ENCODE measurements at regions not wholly inside any gene's neighbourhood (a gene's known extent, or its start where the extent isn't known, plus 50 kb on each side); places are given as distances from the start of the nearest gene placed in this dataset.

- no peak overlapping the region for H3K4me2 ChIP-seq
- no peaks in the 10 kb centered on the region for H4K20me1 ChIP-seq (ENCODE audit: insufficient read depth)
- CTCF ChIA-PET: no interaction called here
- H3K9me2 ChIP-seq (ENCODE audit: insufficient read depth): no peaks in the 10 kb centered on the region
- TF ChIP-seq CTCF (conservative IDR thresholded peaks at IDR 0.05) (no peak), EZH2 (IDR thresholded peaks at IDR 0.05; ENCODE audit: low read depth) (no peak)
- H3K4me3 ChIP-seq: no peak overlapping the region
- intact Hi-C loops (cut with micrococcal nuclease; ENCODE audit: unreplicated experiment): no loop called here
- H3K27ac ChIP-seq: no peak overlapping the region
- no peak for DNase-seq
- 0 out of 2 replicates have a peak, but pooled peaks cover 6% of the 10 kb centered on the region for H3F3A ChIP-seq (ENCODE audit: insufficient read depth, low read depth)
- POLR2A ChIA-PET (ENCODE audit: unreplicated experiment): no interaction called here
- no peaks in the 10 kb centered on the region for H3K9me3 ChIP-seq (ENCODE audit: insufficient read depth, low read depth)
- H3K27me3 ChIP-seq (ENCODE audit: insufficient read depth, low read depth): no peaks in the 10 kb centered on the region
- H3K4me1 ChIP-seq (replicated peaks; ENCODE audit: insufficient read depth): no peaks in the 10 kb centered on the region; the same call in 1 of the 2 replicates
- no peaks in the 10 kb centered on the region for H3K79me2 ChIP-seq (ENCODE audit: low read depth)
- no peaks in the 10 kb centered on the region for H3K36me3 ChIP-seq (ENCODE audit: low read depth)
- BruUV-seq (replicated peaks): no TSS peak
- H2AFZ ChIP-seq: no peak overlapping the region
Observed at GRCh38 chr13:90623318-90624011, 724.0 kb upstream of the MIR17HG start.

- Histone ChIP-seq H3K4me2 (no peak overlapping the region), H3K27me3 (ENCODE audit: insufficient read depth, low read depth) (no peaks in the 10 kb centered on the region), H3K4me3 (no peak overlapping the region), H3F3A (ENCODE audit: insufficient read depth, low read depth) (no peaks in the 10 kb centered on the region), H3K4me1 (replicated peaks; ENCODE audit: insufficient read depth) (no peaks in the 10 kb centered on the region; the same call in 1 of the 2 replicates), H2AFZ (no peak overlapping the region), H3K9me3 (ENCODE audit: insufficient read depth, low read depth) (no peaks in the 10 kb centered on the region), H3K36me3 (ENCODE audit: low read depth) (no peaks in the 10 kb centered on the region), H3K79me2 (ENCODE audit: low read depth) (no peaks in the 10 kb centered on the region), H4K20me1 (ENCODE audit: insufficient read depth) (no peaks in the 10 kb centered on the region), H3K27ac (no peak overlapping the region), H3K9me2 (ENCODE audit: insufficient read depth) (no peaks in the 10 kb centered on the region)
- POLR2A ChIA-PET (ENCODE audit: unreplicated experiment): no interaction called here
- CTCF ChIA-PET: no interaction called here
- no peak for TF ChIP-seq EZH2 (IDR thresholded peaks at IDR 0.05; ENCODE audit: low read depth)
- no peak for TF ChIP-seq CTCF (conservative IDR thresholded peaks at IDR 0.05)
- DNase-seq: no peak
- no TSS peak for BruUV-seq (replicated peaks)
- intact Hi-C loops (cut with micrococcal nuclease; ENCODE audit: unreplicated experiment): no loop called here
Observed at GRCh38 chr13:90627813-90628212, 719.7 kb upstream of the MIR17HG start.

- ChIA-PET CTCF (no interaction called here), POLR2A (ENCODE audit: unreplicated experiment) (no interaction called here)
- no peaks in the 10 kb centered on the region for H3K79me2 ChIP-seq (ENCODE audit: low read depth)
- H4K20me1 ChIP-seq (ENCODE audit: insufficient read depth): no peaks in the 10 kb centered on the region
- TF ChIP-seq EZH2 (IDR thresholded peaks at IDR 0.05; ENCODE audit: low read depth): no peak
- TF ChIP-seq CTCF (conservative IDR thresholded peaks at IDR 0.05): no peak
- 0 out of 2 replicates have a peak overlapping the region, but pooled peaks have one; percentile 56 for H2AFZ ChIP-seq
- no peaks in the 10 kb centered on the region for H3K9me2 ChIP-seq (ENCODE audit: insufficient read depth)
- no peak for DNase-seq
- H3K27ac ChIP-seq: no peak overlapping the region
- no peak overlapping the region for H3K4me3 ChIP-seq
- H3K27me3 ChIP-seq (ENCODE audit: insufficient read depth, low read depth): no peaks in the 10 kb centered on the region
- H3K36me3 ChIP-seq (ENCODE audit: low read depth): no peaks in the 10 kb centered on the region
- no peaks in the 10 kb centered on the region for H3K9me3 ChIP-seq (ENCODE audit: insufficient read depth, low read depth)
- no peaks in the 10 kb centered on the region for H3K4me1 ChIP-seq (replicated peaks; ENCODE audit: insufficient read depth)
- no peak overlapping the region for H3K4me2 ChIP-seq
- no TSS peak for BruUV-seq (replicated peaks)
- H3F3A ChIP-seq (ENCODE audit: insufficient read depth, low read depth): no peaks in the 10 kb centered on the region
- intact Hi-C loops (cut with micrococcal nuclease; ENCODE audit: unreplicated experiment): no loop called here
Observed at GRCh38 chr13:90628471-90628870, 719.0 kb upstream of the MIR17HG start.
